ENCODE measurements at regions not wholly inside any gene's neighbourhood (a gene's known extent, or its start where the extent isn't known, plus 50 kb on each side); places are given as distances from the start of the nearest gene placed in this dataset.

GRCh38 chr2:23256643-23257042 lies 128.3 kb upstream of the KLHL29 start:
- H3K9me3 ChIP-seq (ENCODE audit: control insufficient read depth, low read length): no peaks in the 10 kb centered on the region
- no peaks in the 10 kb centered on the region for H3K4me1 ChIP-seq (ENCODE audit: control insufficient read depth, insufficient read depth, low read length, poor library complexity, severe bottlenecking)
- no peak overlapping the region for H3K27ac ChIP-seq (ENCODE audit: low read depth, low read length, severe bottlenecking)
- H3K4me3 ChIP-seq (ENCODE audit: extremely low read depth, insufficient read depth, low read length, poor library complexity, severe bottlenecking): no peak overlapping the region
- no CpG with 5 or more reads among the region's 2 CpGs for WGBS, 2 experiments (ENCODE audit: insufficient coverage in 2 of 2)
- no peaks in the 10 kb centered on the region for H3K36me3 ChIP-seq (ENCODE audit: control insufficient read depth, insufficient read depth, low read length)

- Histone ChIP-seq H3K27ac (ENCODE audit: low read depth, low read length, severe bottlenecking) (no peak overlapping the region), H3K36me3 (ENCODE audit: control insufficient read depth, insufficient read depth, low read length) (no peaks in the 10 kb centered on the region), H3K4me1 (ENCODE audit: control insufficient read depth, insufficient read depth, low read length, poor library complexity, severe bottlenecking) (no peaks in the 10 kb centered on the region), H3K4me3 (ENCODE audit: extremely low read depth, insufficient read depth, low read length, poor library complexity, severe bottlenecking) (no peak overlapping the region), H3K9me3 (ENCODE audit: control insufficient read depth, low read length) (no peaks in the 10 kb centered on the region)
- 80 to 100% methylated on average over 1 of the region's 3 CpGs for WGBS, 2 experiments (ENCODE audit: insufficient coverage in 2 of 2)
These were observed 124.4 kb upstream of the KLHL29 start for GRCh38 chr2:23260621-23261020.

GRCh38 chr2:23268467-23269263 lies 116.3 kb upstream of the KLHL29 start:
- Histone ChIP-seq H3K27ac (ENCODE audit: low read depth, low read length, severe bottlenecking) (no peak overlapping the region), H3K4me1 (ENCODE audit: control insufficient read depth, insufficient read depth, low read length, poor library complexity, severe bottlenecking) (peaks cover 3% of the 10 kb centered on the region), H3K9me3 (ENCODE audit: control insufficient read depth, low read length) (no peaks in the 10 kb centered on the region), H3K4me3 (ENCODE audit: extremely low read depth, insufficient read depth, low read length, poor library complexity, severe bottlenecking) (no peak overlapping the region), H3K36me3 (ENCODE audit: control insufficient read depth, insufficient read depth, low read length) (no peaks in the 10 kb centered on the region)
- 93 to 100% methylated on average over 2 of the region's 3 CpGs for WGBS, 2 experiments (ENCODE audit: insufficient coverage in 2 of 2)

- WGBS, 2 experiments (ENCODE audit: insufficient coverage in 2 of 2): no CpG with 5 or more reads among the region's 3 CpGs
- Histone ChIP-seq H3K4me1 (ENCODE audit: control insufficient read depth, insufficient read depth, low read length, poor library complexity, severe bottlenecking) (peaks cover 3% of the 10 kb centered on the region), H3K27ac (ENCODE audit: low read depth, low read length, severe bottlenecking) (no peak overlapping the region), H3K4me3 (ENCODE audit: extremely low read depth, insufficient read depth, low read length, poor library complexity, severe bottlenecking) (no peak overlapping the region), H3K36me3 (ENCODE audit: control insufficient read depth, insufficient read depth, low read length) (no peaks in the 10 kb centered on the region), H3K9me3 (ENCODE audit: control insufficient read depth, low read length) (no peaks in the 10 kb centered on the region)
These were observed 115.2 kb upstream of the KLHL29 start for GRCh38 chr2:23269747-23270146.

GRCh38 chr2:23270810-23271209 lies 114.2 kb upstream of the KLHL29 start:
- H3K4me3 ChIP-seq (ENCODE audit: extremely low read depth, insufficient read depth, low read length, poor library complexity, severe bottlenecking): no peak overlapping the region
- WGBS, 2 experiments (ENCODE audit: insufficient coverage in 2 of 2): no CpG with 5 or more reads among the region's 1 CpG

GRCh38 chr2:23271230-23271629 lies 113.7 kb upstream of the KLHL29 start:
- Histone ChIP-seq H3K36me3 (ENCODE audit: control insufficient read depth, insufficient read depth, low read length) (no peaks in the 10 kb centered on the region), H3K4me3 (ENCODE audit: extremely low read depth, insufficient read depth, low read length, poor library complexity, severe bottlenecking) (no peak overlapping the region), H3K9me3 (ENCODE audit: control insufficient read depth, low read length) (no peaks in the 10 kb centered on the region), H3K27ac (ENCODE audit: low read depth, low read length, severe bottlenecking) (no peak overlapping the region), H3K4me1 (ENCODE audit: control insufficient read depth, insufficient read depth, low read length, poor library complexity, severe bottlenecking) (peaks cover 3% of the 10 kb centered on the region)
- WGBS, 2 experiments (ENCODE audit: insufficient coverage in 2 of 2): 93 to 95% methylated on average over 3 of the region's 4 CpGs

More at GRCh38 chr2:23270810-23271209, 114.2 kb upstream of the KLHL29 start:
- peaks cover 3% of the 10 kb centered on the region for H3K4me1 ChIP-seq (ENCODE audit: control insufficient read depth, insufficient read depth, low read length, poor library complexity, severe bottlenecking)
- H3K9me3 ChIP-seq (ENCODE audit: control insufficient read depth, low read length): no peaks in the 10 kb centered on the region
- no peak overlapping the region for H3K27ac ChIP-seq (ENCODE audit: low read depth, low read length, severe bottlenecking)
- H3K36me3 ChIP-seq (ENCODE audit: control insufficient read depth, insufficient read depth, low read length): no peaks in the 10 kb centered on the region

- Histone ChIP-seq H3K9me3 (ENCODE audit: control insufficient read depth, low read length) (no peaks in the 10 kb centered on the region), H3K4me1 (ENCODE audit: control insufficient read depth, insufficient read depth, low read length, poor library complexity, severe bottlenecking) (peaks cover 3% of the 10 kb centered on the region), H3K4me3 (ENCODE audit: extremely low read depth, insufficient read depth, low read length, poor library complexity, severe bottlenecking) (no peak overlapping the region), H3K27ac (ENCODE audit: low read depth, low read length, severe bottlenecking) (no peak overlapping the region), H3K36me3 (ENCODE audit: control insufficient read depth, insufficient read depth, low read length) (no peaks in the 10 kb centered on the region)
- WGBS, 2 experiments (ENCODE audit: insufficient coverage in 2 of 2): 92 to 100% methylated on average over 3 of the region's 3 CpGs
These were observed 111.2 kb upstream of the KLHL29 start for GRCh38 chr2:23273786-23274185.

GRCh38 chr2:23280401-23280800 lies 104.6 kb upstream of the KLHL29 start:
- Histone ChIP-seq H3K9me3 (ENCODE audit: control insufficient read depth, low read length) (no peaks in the 10 kb centered on the region), H3K36me3 (ENCODE audit: control insufficient read depth, insufficient read depth, low read length) (no peaks in the 10 kb centered on the region), H3K27ac (ENCODE audit: low read depth, low read length, severe bottlenecking) (no peak overlapping the region), H3K4me3 (ENCODE audit: extremely low read depth, insufficient read depth, low read length, poor library complexity, severe bottlenecking) (no peak overlapping the region), H3K4me1 (ENCODE audit: control insufficient read depth, insufficient read depth, low read length, poor library complexity, severe bottlenecking) (peaks cover 6% of the 10 kb centered on the region)
- WGBS, 2 experiments (ENCODE audit: insufficient coverage in 2 of 2): 57 to 58% methylated on average over 1 to 2 of the region's 2 CpGs

GRCh38 chr2:23283653-23284052 lies 101.3 kb upstream of the KLHL29 start:
- H3K4me1 ChIP-seq (ENCODE audit: control insufficient read depth, insufficient read depth, low read length, poor library complexity, severe bottlenecking): peaks cover 25% of the 10 kb centered on the region
- H3K9me3 ChIP-seq (ENCODE audit: control insufficient read depth, low read length): no peaks in the 10 kb centered on the region
- H3K27ac ChIP-seq (ENCODE audit: low read depth, low read length, severe bottlenecking): no peak overlapping the region
- 91 to 93% methylated on average over 2 to 3 of the region's 3 CpGs for WGBS, 2 experiments (ENCODE audit: insufficient coverage in 2 of 2)
- H3K4me3 ChIP-seq (ENCODE audit: extremely low read depth, insufficient read depth, low read length, poor library complexity, severe bottlenecking): no peak overlapping the region
- H3K36me3 ChIP-seq (ENCODE audit: control insufficient read depth, insufficient read depth, low read length): no peaks in the 10 kb centered on the region

- peaks cover 25% of the 10 kb centered on the region for H3K4me1 ChIP-seq (ENCODE audit: control insufficient read depth, insufficient read depth, low read length, poor library complexity, severe bottlenecking)
- WGBS, 2 experiments (ENCODE audit: insufficient coverage in 2 of 2): 33% methylated on average over 1 of the region's 1 CpG; no CpG with 5 or more reads in 1 of the 2 experiments
- no peaks in the 10 kb centered on the region for H3K36me3 ChIP-seq (ENCODE audit: control insufficient read depth, insufficient read depth, low read length)
- no peaks in the 10 kb centered on the region for H3K9me3 ChIP-seq (ENCODE audit: control insufficient read depth, low read length)
- no peak overlapping the region for H3K4me3 ChIP-seq (ENCODE audit: extremely low read depth, insufficient read depth, low read length, poor library complexity, severe bottlenecking)
- H3K27ac ChIP-seq (ENCODE audit: low read depth, low read length, severe bottlenecking): no peak overlapping the region
These were observed 99.7 kb upstream of the KLHL29 start for GRCh38 chr2:23285091-23285800.
